Neuron (in vitro differentiated cells): ENCODE measurements at regions not wholly inside any gene's neighbourhood (a gene's known extent, or its start where the extent isn't known, plus 50 kb on each side); places are given as distances from the start of the nearest gene placed in this dataset.

ENCODE experiments used
- H2AFZ ChIP-seq: one replicate; pipeline ENCODE4 v1.6.1; 2013; ENCODE audit warnings: low read depth, mild to moderate bottlenecking, inconsistent platforms, low read length, moderate library complexity
- H3K27me3 ChIP-seq: one replicate; pipeline ENCODE4 v1.6.1; 2013; ENCODE audit warnings: low read length; ENCODE audit not compliant: insufficient read depth
- H3K36me3 ChIP-seq: one replicate; pipeline ENCODE4 v1.6.1; 2013; ENCODE audit warnings: low read length; ENCODE audit not compliant: insufficient read depth
- H3K4me1 ChIP-seq: one replicate; pipeline ENCODE4 v1.6.1; 2013; ENCODE audit warnings: low read length; ENCODE audit not compliant: insufficient read depth
- H3K4me3 ChIP-seq: 2 replicates; pipeline ENCODE4 v1.5.1; 2013; ENCODE audit warnings: mild to moderate bottlenecking, low read length, moderate library complexity
- H3K9me3 ChIP-seq: one replicate; pipeline ENCODE4 v1.6.1; 2013; ENCODE audit warnings: low read length

DNA sequence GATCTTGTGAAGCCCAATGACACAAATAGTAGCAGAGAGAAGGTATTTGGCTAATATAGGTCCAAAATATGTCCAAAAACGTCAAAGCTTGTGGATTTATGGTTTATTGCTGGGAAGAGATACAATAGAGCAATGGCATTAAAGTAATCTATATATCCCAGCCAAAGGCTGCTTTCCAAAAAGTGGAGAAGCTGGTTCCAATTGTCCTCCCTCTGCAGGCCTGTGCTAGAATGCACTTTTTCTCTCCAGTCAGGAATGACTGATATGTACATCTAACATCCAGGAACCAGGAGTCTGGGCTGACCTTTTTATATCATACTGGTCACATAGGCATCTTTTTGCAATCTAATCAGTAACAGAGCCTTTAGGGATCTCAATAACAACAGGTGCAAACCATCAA is 167.1 kb upstream of the FAM3C start:
- Histone ChIP-seq H3K27me3 (no peaks in the 10 kb centered on the region), H2AFZ (no peak overlapping the region), H3K4me3 (no peak overlapping the region), H3K4me1 (peaks cover 2% of the 10 kb centered on the region), H3K36me3 (no peaks in the 10 kb centered on the region), H3K9me3 (no peaks in the 10 kb centered on the region)

DNA sequence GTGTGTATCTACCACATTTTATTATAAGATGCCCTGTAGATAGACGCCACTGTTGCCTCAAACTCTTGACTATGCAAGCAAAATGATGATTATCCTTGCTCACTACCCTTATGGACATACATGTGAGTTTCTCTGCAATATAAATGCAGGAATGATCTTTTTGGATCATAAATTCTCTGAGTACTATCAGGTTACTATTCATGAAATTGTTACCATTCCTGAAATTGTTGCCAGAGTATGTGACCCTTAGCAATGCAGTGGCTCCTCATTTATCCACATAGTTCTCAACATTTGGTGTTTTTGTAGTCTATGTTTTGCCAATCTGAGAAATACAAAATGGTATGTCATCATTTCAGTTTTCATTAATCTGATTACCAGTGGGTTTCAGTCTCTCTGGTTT is 166.2 kb upstream of the FAM3C start:
- no peaks in the 10 kb centered on the region for H3K9me3 ChIP-seq
- no peak overlapping the region for H2AFZ ChIP-seq
- H3K4me3 ChIP-seq = no peak overlapping the region
- no peaks in the 10 kb centered on the region for H3K27me3 ChIP-seq
- peaks cover 2% of the 10 kb centered on the region for H3K4me1 ChIP-seq
- no peaks in the 10 kb centered on the region for H3K36me3 ChIP-seq

DNA sequence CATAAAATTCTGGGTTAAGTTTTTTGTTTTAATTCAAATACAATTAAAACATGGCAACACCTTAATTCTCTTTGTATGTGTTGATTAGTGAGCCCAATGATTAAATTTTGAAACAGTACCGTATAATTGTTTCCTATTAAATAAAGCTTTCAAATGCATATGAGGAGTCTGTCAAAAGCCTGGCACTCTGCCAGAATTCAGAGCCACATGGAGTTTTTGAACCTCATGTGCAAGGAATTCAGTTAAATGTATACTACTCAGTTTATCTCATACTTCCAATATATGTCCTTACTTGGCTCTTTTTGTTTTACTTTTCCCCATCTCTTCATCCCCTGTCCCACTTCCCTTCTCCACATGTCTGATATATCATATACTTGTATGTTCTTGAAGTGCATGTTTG is 165.6 kb upstream of the FAM3C start:
- Histone ChIP-seq H3K36me3 (no peaks in the 10 kb centered on the region), H3K9me3 (no peaks in the 10 kb centered on the region)

DNA sequence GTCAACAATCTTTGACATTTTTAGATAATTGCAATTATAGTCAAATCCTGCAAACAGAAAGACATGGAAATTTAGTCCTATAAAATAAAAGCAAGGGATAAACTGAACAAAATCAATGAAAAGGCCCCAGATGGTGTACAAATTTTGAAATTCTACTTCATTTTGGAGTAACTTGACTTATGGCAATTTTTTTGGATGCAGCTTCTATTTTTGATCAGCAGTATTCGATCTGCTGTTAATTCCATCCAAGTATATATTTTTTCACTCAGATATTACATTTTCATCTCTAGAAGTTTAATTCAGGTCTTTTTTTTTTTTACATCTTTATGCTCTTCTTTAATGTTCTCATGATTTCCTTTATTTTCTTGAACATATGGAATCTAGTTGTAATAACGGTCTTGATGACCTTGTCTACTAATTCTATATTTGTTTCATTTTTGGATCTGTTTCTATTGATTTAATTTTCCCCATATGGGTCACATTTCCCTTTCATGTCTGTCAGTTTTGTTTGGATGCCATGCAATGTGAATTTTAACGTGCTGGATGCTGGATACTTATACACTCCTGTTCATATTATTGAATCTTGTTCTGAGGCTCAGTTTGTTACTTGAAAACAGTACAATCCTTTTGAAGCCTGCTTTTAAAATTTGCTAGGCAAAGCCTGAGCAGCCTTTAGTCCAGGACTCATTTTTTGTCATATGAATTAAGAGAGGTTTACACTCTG is 164.3 kb upstream of the FAM3C start:
- H3K9me3 ChIP-seq = no peaks in the 10 kb centered on the region
- no peak overlapping the region for H3K4me3 ChIP-seq
- no peaks in the 10 kb centered on the region for H3K36me3 ChIP-seq
- H2AFZ ChIP-seq = no peak overlapping the region
- H3K27me3 ChIP-seq = no peaks in the 10 kb centered on the region
- peaks cover 2% of the 10 kb centered on the region for H3K4me1 ChIP-seq

More for the DNA sequence above, 165.6 kb upstream of the FAM3C start:
- H2AFZ ChIP-seq = no peak overlapping the region
- peaks cover 2% of the 10 kb centered on the region for H3K4me1 ChIP-seq
- no peak overlapping the region for H3K4me3 ChIP-seq
- H3K27me3 ChIP-seq = no peaks in the 10 kb centered on the region

DNA sequence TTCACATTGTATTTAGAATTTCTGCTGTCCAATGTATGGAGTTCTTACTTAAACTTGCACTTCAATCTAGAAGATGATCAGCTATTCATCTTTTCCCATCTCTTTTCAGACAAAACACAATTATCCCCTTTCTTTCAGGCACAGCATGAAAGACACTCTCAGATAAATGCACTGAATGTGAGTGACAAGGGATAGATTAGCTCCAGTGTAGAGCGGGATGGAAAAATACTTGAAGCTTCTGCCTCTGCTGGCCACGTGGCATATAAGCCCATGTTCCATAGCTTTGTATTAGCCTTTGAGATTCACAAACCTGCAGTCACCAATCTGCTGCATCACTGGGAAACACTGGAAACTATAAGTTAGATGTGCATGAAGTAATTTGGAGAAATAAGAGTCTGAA is 162.2 kb upstream of the FAM3C start:
- Histone ChIP-seq H3K4me1 (peaks cover 2% of the 10 kb centered on the region), H3K4me3 (no peak overlapping the region), H3K27me3 (no peaks in the 10 kb centered on the region), H3K9me3 (no peaks in the 10 kb centered on the region), H3K36me3 (no peaks in the 10 kb centered on the region), H2AFZ (no peak overlapping the region)

DNA sequence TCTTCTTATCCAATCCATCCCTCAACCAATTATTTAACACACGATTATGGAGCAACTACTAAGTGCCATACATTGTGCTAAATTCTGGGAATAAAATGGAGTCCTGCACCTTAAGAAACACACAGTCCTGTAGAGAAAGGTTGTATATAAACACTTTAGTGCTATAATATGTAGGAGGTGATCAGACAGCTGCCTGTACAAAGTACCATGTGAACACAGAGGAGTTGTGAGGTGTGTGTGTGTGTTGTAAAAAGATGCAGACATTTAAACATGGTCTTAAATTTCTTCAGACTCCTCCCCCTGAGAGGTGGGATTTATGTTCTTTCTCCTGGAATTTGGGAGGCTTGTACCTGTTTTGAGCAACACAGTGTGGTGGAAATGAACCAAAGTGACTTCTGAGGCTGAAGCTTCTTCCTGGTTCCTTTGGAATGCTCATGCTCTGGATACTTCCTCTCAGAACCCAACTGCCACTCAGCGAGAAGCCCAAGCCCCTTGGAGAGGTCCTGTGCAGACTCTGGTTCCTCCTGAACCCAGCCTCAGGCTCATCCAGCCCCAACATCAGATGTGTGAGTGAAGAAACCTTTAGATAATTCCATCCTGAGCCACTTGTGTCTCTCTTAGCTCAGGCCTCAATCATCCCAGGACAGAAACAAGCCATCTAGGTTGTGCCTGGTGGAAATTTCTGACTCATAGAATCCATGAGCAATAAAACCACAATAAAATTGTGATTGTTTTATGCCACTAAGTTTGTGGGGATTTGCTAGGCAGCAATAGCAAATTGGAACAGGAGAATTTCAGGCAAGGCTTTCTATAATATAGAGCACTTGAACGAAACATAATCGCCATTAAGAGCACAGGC is 161.2 kb upstream of the FAM3C start:
- Histone ChIP-seq H2AFZ (no peak overlapping the region), H3K36me3 (no peaks in the 10 kb centered on the region), H3K27me3 (no peaks in the 10 kb centered on the region), H3K4me1 (peaks cover under 1% of the 10 kb centered on the region), H3K4me3 (no peak overlapping the region), H3K9me3 (no peaks in the 10 kb centered on the region)

DNA sequence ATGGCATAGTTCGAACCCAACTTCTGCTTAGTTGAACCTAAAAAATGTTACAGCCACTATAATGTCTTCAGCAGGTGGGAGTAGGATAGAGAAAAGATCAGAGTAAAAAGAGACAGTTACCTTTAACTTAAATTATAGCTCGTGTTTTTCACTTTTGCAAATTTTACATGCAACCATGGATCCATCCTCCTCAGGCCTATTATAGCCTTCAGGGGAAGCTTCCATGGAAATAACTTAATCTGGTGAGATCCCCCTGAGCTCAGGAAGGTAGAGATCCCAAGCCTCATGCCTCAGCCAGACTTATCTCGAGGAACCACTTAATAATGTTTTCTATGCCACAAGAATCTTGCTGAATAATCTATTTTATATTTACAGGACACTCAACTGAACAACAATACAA is 159.4 kb upstream of the FAM3C start:
- H3K9me3 ChIP-seq = no peaks in the 10 kb centered on the region
- H3K36me3 ChIP-seq = no peaks in the 10 kb centered on the region
- no peak overlapping the region for H2AFZ ChIP-seq
- no peaks in the 10 kb centered on the region for H3K4me1 ChIP-seq
- H3K27me3 ChIP-seq = no peaks in the 10 kb centered on the region
- H3K4me3 ChIP-seq = no peak overlapping the region

DNA sequence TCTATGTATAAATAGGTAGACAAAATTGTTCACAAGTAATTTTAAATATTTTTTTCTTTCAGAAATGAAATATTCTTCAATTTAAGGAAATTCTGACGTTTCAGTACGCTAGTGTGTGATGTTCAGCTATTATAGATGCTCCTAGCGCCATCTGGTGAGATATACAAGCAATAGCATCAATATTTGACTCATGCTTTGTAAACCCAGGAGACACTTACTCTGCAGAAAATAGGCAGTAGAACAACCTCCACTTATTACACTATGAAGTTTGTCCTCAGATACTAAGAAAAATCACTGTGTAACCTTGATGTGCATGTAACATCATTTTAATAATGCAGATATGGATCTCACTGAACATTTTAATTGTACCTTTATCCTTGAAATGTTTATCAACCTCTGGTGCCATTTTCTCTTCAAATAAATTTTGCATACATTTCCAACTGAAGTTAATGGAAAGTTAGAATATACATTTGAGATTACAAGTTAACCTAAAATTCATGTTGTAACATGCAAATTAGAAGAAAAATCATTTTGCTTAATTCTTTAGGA is 151.5 kb upstream of the FAM3C start:
- peaks cover 2% of the 10 kb centered on the region for H3K4me1 ChIP-seq
- H3K4me3 ChIP-seq = no peak overlapping the region
- H2AFZ ChIP-seq = peak overlapping the region; percentile 79
- H3K36me3 ChIP-seq = no peaks in the 10 kb centered on the region
- H3K27me3 ChIP-seq = no peaks in the 10 kb centered on the region
- H3K9me3 ChIP-seq = no peaks in the 10 kb centered on the region

DNA sequence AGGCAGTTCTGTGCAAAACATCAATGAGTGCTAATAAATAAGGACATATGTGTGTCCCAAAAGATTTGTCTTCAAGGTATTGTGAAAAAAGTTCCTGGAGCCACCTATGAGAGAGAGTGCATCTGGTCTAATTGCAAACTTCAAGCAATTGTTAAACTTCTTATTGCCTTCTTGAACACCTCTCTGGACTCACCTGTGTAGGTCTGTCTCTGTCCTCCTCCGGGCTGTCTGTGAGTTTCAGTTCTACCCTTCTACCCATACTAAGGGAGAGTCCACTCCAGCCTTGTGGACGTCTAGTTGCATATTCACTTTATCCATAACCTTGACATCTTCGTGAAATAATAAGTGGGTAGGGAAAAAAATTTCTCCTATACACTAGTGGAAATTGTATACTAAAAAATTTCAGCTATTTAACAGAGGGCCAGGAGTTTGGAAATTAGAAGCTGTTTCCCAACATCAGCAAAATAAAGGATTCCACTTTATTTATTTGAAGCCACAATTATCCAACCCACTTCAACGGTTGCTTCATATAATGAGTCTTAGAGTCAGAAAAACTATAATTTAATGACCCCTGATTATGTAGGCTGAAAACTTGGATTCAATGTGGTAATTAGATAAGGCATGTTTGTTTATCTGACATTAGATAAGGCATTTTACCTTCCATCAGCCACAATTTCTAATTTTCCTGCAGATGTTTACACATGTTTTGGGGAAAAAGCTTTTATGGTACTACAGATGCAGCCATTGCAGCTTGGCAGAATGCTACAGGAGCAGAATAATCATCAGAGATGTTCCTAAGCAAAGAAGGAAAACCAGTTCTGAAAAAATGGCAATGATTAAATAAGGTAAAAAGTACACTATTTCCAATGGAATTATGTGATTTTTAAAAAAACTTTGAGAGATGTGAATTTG is 150.8 kb upstream of the FAM3C start:
- H3K4me3 ChIP-seq = no peak overlapping the region
- H3K27me3 ChIP-seq = no peaks in the 10 kb centered on the region

DNA sequence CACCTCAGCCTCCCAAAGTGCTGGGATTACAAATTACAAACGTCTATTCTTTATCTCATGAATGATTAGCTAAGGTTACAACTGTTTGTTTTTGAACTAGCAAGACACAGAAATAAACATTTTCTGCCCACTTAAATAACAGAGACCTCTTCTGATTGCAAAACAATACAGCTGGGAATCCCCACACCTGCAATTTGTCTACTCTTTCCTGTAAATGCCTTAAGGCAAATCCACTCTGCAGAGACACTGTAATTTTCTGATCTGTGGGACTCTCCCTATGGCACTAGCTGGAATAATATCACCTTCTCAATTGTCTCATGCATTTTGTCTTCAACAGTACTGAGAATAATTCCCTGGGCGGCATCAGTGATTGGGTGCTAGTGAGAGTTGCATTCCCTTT is 149.3 kb upstream of the FAM3C start:
- no peak overlapping the region for H2AFZ ChIP-seq
- no peak overlapping the region for H3K4me3 ChIP-seq
- no peaks in the 10 kb centered on the region for H3K36me3 ChIP-seq
- H3K4me1 ChIP-seq = peaks cover 2% of the 10 kb centered on the region
- no peaks in the 10 kb centered on the region for H3K9me3 ChIP-seq
- H3K27me3 ChIP-seq = no peaks in the 10 kb centered on the region

More for the DNA sequence above, 150.8 kb upstream of the FAM3C start:
- no peaks in the 10 kb centered on the region for H3K9me3 ChIP-seq
- H2AFZ ChIP-seq = peak overlapping the region; percentile 63
- H3K4me1 ChIP-seq = peaks cover 2% of the 10 kb centered on the region
- H3K36me3 ChIP-seq = no peaks in the 10 kb centered on the region

DNA sequence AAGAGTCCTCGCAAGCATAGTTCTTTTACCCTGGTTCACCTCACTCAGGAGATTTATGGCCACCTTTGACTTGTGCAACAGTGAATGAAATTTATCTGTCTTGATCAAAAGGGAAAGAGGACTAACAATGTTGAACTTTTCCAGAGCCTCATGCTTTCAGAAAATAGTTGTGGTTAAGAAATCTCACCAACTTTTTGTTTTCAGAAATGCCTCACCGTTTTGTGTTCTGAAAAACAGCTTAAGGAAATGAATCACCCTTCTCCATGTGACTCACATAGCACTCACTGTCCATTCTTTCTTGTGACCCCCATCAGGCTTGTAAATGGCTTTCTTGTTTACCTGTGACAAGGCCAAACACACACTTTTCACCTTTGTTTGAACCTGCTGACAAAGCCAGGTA is 148.6 kb upstream of the FAM3C start:
- Histone ChIP-seq H3K27me3 (no peaks in the 10 kb centered on the region), H3K9me3 (no peaks in the 10 kb centered on the region), H3K4me3 (no peak overlapping the region), H3K36me3 (no peaks in the 10 kb centered on the region), H2AFZ (no peak overlapping the region), H3K4me1 (peaks cover 2% of the 10 kb centered on the region)

DNA sequence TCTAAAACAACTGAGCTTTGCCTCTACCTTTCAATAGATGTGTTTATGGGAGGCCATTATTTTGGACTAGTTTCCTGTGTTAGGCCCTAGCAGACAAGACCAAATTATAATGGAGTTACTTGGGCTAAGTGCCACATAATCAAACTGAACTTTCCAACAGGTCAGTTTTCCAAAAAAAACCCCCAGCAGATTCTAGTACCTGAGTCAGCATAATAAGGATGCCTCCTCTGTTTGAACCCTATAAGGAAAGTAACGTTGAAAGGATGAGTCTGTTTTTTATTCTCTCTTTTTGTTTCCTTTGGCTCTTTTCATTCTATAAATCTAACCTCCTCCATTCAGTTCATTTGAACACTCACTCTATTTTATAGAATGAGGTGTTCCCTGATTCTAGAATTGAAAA is 148.1 kb upstream of the FAM3C start:
- no peaks in the 10 kb centered on the region for H3K36me3 ChIP-seq
- H3K4me3 ChIP-seq = no peak overlapping the region
- no peak overlapping the region for H2AFZ ChIP-seq
- no peaks in the 10 kb centered on the region for H3K27me3 ChIP-seq
- H3K9me3 ChIP-seq = no peaks in the 10 kb centered on the region
- peaks cover 2% of the 10 kb centered on the region for H3K4me1 ChIP-seq
